ENCODE measurements at regions not wholly inside any gene's neighbourhood (a gene's known extent, or its start where the extent isn't known, plus 50 kb on each side); places are given as distances from the start of the nearest gene placed in this dataset.

DNA sequence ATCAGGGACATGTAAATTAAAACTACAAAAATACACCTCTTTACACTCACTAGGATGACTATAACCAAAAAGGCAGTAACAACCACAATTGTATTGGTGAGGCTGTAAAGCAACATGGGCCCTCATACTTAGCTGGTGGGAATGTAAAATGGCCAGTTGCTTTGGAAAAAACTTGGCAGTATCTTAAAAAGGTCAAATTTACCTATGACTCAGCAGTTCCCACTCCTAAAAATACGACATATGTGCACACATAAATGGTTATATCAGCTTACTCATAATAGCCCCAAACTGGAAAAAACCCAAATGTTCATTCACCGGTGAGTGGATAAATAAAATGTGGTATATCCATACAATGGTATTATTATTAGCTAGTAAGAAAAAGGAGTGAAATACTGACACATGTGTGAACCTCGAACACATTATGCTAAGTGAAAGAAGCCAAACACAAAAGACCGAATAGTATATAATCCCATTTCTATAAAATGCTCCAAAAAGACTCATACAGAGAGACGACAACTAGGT, 391.4 kb downstream of the NPIPA8 start:
- H3K27me3 ChIP-seq, result peaks cover 0 to 19% of the 10 kb centered on the region in 2 donors
- no peaks in the 10 kb centered on the region for H3K9me3 ChIP-seq
- no peak for DNase-seq
- TF ChIP-seq, protein P1, sequence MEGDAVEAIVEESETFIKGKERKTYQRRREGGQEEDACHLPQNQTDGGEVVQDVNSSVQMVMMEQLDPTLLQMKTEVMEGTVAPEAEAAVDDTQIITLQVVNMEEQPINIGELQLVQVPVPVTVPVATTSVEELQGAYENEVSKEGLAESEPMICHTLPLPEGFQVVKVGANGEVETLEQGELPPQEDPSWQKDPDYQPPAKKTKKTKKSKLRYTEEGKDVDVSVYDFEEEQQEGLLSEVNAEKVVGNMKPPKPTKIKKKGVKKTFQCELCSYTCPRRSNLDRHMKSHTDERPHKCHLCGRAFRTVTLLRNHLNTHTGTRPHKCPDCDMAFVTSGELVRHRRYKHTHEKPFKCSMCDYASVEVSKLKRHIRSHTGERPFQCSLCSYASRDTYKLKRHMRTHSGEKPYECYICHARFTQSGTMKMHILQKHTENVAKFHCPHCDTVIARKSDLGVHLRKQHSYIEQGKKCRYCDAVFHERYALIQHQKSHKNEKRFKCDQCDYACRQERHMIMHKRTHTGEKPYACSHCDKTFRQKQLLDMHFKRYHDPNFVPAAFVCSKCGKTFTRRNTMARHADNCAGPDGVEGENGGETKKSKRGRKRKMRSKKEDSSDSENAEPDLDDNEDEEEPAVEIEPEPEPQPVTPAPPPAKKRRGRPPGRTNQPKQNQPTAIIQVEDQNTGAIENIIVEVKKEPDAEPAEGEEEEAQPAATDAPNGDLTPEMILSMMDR (IDR thresholded peaks at IDR 0.05), result no peak
- no peak for ATAC-seq
- no peaks in the 10 kb centered on the region for H3K4me1 ChIP-seq
- no peaks in the 10 kb centered on the region for H3K36me3 ChIP-seq
- H3K27ac ChIP-seq, result no peak overlapping the region
- intact Hi-C loops (cut with DNase I), result no loop called here
- no peak overlapping the region for H3K4me3 ChIP-seq

DNA sequence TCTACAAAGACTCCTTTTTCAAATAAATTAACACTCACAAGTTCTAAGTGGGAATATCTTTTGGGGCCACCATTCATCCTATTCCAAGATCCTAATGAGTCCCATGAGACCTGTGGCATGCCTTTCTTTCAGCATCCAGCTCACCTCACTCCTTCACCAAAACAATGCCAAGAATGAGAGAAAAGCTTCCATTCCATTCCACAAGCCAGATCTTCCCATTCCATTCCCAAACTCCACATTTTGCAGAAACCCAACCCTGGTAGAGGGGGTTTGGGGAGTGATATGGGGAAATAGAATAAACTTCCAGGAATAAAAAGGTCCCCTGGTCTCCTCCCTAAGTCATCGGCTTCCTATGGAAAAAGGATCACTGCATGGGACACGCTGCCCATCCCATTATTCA, 392.2 kb downstream of the NPIPA8 start:
- H3K27ac ChIP-seq, result no peak overlapping the region
- DNase-seq (no peak), ATAC-seq (no peak)

DNA sequence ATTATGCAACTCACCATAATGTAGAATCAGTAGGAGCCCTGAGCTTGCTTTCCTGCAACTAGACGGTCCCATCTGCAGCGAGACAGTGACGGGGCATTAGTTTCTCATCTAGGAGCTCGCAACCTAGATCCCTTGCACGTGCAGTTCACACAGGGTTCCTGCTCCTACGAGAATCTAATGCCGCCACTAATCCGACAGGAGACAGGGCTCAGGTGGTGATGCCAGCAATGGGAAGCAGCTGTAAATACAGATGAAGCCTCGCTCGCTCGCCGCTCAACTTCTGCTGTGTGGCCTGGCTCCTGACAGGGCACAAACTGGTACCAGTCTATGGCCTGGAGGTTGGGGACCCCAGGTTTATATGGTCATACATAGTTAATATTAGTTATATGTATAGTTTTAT, 394.5 kb downstream of the NPIPA8 start:
- Histone ChIP-seq H3K27me3 (peaks cover 0 to 4% of the 10 kb centered on the region in 2 donors), H3K4me1 (no peaks in the 10 kb centered on the region), H3K9me3 (no peaks in the 10 kb centered on the region), H3K27ac (no peak overlapping the region), H3K36me3 (no peaks in the 10 kb centered on the region), H3K4me3 (no peak overlapping the region)
- intact Hi-C loops (cut with DNase I), result no loop called here
- ATAC-seq (no peak), DNase-seq (no peak)
- TF ChIP-seq, protein P1 (IDR thresholded peaks at IDR 0.05), result no peak

More for the DNA sequence above, 392.2 kb downstream of the NPIPA8 start:
- peaks cover 0 to 18% of the 10 kb centered on the region in 2 donors for H3K27me3 ChIP-seq
- no peaks in the 10 kb centered on the region for H3K36me3 ChIP-seq
- H3K9me3 ChIP-seq, result no peaks in the 10 kb centered on the region
- intact Hi-C loops (cut with DNase I), result no loop called here
- TF ChIP-seq, protein P1 (IDR thresholded peaks at IDR 0.05), result no peak
- no peak overlapping the region for H3K4me3 ChIP-seq
- H3K4me1 ChIP-seq, result no peaks in the 10 kb centered on the region

DNA sequence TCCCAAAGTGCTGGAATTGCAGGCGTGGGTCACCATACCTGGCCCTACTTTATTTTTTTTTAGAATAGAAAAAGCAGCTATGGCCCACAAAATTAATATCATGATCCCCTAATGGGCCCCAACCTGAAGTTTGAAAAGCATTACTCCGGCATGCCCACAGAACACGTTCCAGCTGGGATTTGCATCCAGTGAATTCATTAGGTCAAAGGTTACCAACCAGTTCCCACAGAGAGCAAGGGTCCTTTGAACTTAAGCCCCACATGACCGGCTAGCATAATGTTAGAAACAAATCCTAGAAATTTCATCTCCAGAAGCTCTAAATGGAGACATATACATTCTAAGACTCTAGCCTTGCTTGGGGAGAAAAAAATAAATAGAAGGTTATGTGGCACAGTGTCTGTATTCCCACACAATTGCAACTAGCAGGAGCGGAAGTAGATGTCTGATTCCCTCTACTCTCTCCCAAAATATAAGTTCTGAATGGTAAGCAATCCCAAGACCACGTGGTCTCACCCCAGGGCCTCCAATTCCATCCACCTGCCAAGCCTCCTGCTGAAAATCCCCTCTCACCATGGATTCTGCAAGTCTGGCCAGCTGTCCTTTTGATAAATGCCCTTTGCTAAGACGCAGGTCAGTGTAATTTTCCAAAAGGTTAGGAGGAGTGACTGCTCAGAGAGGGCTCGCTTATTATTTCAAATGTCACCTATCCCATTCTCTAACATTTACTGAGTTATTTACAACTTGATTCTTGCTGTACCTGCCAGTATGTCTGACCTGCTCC, 395.8 kb downstream of the NPIPA8 start:
- Histone ChIP-seq H3K9me3 (no peaks in the 10 kb centered on the region), H3K36me3 (no peaks in the 10 kb centered on the region), H3K4me3 (no peak overlapping the region), H3K27ac (no peak overlapping the region), H3K27me3 (peaks cover 0 to 4% of the 10 kb centered on the region in 2 donors), H3K4me1 (no peaks in the 10 kb centered on the region)
- ATAC-seq, result no peak
- TF ChIP-seq, protein P1 (IDR thresholded peaks at IDR 0.05), result no peak
- intact Hi-C loops (cut with DNase I), result no loop called here
- no peak for DNase-seq

DNA sequence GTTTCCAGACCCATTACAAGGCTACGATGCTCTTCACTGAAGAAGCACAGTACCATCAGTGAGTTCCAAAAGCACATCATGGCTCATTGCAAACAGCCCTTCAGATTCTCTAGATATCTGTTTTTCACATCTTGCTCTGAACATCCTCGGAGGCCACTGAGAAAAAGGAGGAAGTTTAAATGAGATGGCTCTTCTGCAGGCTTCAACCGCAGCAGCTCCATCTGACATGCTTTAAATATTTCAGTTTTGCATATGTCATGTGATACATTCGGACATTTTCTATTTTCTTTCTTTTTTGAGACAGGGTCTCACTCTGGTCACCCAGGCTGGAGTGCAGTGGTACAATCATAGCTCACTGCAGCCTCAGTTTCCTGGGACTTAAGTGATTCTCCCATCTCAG, 396.8 kb downstream of the NPIPA8 start:
- DNase-seq (no peak), ATAC-seq (no peak)
- Histone ChIP-seq H3K9me3 (no peaks in the 10 kb centered on the region), H3K4me3 (no peak overlapping the region), H3K27me3 (peaks cover 0 to 4% of the 10 kb centered on the region in 2 donors), H3K36me3 (no peaks in the 10 kb centered on the region), H3K4me1 (no peaks in the 10 kb centered on the region), H3K27ac (no peak overlapping the region)
- TF ChIP-seq, protein P1 (IDR thresholded peaks at IDR 0.05), result no peak
- intact Hi-C loops (cut with DNase I), result no loop called here

Measured in left lung (tissue), 4 donors.